GM19238 (cell line): ENCODE measurements at regions not wholly inside any gene's neighbourhood (a gene's known extent, or its start where the extent isn't known, plus 50 kb on each side); places are given as distances from the start of the nearest gene placed in this dataset.

Source experiments
- DNase-seq: peaks from one replicate; pipeline ENCODE4 v3.0.0; 2011; ENCODE audit warnings: low spot score; ENCODE audit not compliant: insufficient read length

DNA sequence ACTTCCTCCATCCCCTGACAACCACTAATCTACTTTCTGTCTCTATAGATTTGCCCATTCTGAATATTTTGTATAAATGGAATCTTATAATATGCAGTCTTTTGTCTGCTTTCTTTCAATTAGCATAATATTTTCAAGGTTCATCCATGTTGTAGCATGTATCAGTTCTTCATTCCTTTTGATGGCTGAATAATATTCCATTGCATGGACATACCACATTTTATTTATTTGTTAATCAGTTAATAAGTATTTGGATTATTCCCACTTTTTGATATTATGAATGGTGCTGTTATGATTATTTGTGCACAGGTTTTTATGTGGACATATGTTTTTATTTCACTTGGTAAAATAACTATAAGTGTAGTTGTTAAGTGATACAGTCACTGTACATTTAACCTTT is 155.1 kb upstream of the WSCD2 start:
- DNase-seq = no peak

DNA sequence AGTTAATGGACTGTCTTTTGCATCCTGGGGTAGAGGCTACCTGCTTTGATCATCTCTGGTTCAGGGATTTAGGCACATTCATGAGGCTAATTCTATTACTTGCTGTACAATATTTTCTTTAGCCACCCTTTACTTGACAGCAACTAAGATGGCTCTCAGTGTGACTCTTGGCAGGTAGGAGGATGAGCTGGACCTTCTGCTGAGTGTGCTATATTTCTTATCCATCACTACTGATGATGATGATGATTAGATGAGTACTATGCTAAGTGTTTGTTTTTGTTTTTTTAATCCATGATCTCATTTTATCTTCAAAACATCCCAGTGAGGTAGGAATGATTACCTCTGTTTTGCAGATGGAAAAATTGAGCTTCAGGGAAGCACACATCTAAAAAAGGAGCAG is 152.8 kb upstream of the WSCD2 start:
- no peak for DNase-seq

DNA sequence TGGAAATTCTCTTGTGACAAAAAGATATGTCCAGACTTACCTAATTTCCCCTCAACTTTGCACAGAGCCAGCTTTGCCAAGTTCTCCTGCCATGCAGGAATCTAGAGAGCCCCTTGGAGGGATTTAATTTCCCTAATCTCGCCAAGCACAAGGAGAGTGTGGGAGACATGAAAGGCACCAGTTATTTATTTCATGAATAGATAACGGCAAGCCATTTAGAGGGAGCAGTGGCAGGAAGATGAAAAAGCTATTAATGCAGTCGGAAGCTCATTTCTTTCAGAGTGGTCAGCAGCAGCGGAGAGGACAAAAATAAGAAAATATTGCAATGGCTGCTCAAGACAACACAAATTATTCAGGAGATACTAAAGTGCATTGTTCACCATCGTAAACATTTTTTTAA is 150.9 kb upstream of the WSCD2 start:
- no peak for DNase-seq

DNA sequence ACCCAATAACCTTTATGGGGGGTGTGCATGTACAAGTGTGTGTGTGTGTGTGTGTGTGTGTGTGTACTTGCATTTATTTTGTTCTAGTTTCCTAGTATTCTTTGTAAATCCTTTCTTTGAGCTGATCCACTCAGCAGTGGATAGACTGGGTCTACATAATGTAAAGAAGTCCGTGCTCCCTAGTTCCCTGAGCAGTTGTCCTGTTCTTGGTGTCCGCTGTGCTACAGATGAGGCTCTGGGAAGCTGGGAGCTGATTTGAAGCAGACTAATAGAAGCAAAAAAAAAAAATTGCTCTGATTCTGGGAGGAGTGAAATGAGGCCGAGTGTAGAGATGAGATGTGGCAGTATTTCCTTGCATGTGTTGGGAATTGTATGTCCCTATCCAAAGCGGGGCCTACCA is 150.4 kb upstream of the WSCD2 start:
- no peak for DNase-seq

DNA sequence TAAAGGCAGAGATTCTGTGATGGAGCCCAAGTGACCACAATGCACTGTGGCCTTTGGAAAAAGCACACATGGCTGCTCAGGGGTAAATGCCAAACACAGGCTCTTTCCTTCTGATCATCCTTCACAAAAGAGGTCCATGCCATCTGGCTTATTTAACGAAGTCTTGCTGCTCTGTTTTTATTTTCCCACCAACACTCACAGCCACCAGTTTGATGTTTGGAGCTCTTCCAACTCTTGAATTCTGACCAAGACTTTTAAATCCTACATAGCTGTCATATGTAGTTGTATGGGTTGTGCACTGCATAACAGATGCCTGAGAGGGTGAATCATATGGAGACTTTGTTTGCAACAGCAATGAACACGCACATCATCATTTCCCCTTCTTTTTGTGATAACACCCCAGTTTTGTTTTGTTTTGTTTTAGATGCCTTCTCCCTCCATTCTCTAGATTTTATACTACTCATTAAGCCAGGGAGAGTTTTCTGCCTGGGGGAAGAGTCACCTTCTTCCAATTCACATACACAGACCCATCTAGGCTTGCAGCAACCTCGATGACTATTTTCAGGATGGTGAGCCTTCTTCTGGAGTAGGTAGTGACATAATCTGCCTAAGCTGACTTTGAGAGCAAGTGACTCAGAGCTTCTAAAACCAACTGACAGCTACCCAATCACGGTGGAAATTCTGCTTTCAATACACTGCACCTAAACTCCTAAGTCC is 145.2 kb upstream of the WSCD2 start:
- no peak for DNase-seq

DNA sequence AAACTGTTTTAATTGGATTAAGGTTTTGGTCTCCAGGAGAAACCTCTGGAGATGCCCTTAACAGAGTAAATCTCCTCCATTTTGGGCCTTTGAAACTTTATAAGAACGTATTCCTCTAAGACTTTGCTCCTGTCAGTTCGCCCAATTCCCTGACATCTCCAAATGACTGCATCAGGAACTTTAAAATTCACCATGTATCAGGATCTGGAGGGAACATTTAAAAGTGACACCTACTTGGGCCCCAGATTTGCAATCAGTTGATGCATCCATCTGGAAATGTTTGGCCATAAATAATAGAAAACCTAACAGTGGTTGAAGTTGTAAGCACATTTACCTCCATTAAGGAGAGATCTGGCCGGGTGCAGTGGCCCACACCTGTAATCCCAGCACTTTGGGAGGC is 144.1 kb upstream of the WSCD2 start:
- DNase-seq = no peak

DNA sequence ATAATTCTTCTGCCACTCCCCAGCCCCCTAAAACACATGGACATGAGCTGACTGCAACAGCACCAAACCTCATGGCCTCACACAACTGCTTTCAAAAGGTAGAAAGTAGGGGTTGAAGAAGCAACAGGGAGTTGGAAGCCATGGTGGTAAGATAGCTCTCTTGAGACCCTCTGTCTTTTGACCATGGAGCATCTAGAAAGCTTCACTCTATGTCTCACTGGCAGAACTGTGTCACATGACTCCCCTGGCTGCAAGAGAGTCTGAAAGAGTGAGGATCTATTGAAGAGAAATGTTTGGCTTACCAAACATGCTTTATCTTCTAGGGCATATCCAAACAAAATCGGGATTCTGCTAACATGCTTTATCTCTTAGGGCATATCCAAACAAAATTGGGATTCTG is 142.9 kb upstream of the WSCD2 start:
- no peak for DNase-seq

DNA sequence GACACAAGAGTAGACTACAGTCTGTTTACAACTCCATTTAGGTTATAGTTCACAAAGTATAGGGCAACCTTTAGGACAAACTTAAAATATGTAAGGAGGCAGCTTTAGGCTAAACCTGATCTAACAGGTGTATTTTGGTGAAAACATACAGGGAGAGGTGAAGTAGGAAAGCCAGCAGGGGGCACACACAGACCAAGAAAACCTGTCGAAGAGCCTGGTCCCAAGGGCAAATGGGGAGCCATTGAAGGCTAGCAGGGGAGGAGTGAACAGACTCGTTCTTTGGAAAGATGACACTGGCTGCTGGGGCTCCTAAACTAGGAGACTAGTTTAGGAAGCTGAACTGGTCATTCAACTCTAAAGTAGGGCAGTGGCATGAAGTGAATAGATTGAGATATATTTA is 138.8 kb upstream of the WSCD2 start:
- no peak for DNase-seq

DNA sequence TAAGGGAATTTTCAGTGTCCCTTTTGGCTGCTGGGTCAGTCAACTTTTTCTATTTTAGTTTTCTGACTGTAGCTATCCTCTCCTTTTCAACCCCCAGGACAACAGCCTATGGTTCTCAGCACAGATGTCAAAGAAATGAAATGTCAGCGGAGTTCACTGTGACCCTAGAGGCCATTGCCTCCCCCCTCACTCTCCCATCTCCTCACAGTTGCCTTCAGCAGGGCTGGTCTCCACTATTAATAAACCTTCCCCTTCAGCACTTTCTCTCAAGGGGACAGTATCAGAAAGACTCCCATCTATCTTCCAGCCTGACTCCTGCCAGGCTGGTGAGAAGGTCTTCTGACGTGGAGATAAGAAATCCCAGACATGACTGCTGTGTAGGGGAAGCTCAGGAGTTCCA is 137.1 kb upstream of the WSCD2 start:
- DNase-seq = no peak

DNA sequence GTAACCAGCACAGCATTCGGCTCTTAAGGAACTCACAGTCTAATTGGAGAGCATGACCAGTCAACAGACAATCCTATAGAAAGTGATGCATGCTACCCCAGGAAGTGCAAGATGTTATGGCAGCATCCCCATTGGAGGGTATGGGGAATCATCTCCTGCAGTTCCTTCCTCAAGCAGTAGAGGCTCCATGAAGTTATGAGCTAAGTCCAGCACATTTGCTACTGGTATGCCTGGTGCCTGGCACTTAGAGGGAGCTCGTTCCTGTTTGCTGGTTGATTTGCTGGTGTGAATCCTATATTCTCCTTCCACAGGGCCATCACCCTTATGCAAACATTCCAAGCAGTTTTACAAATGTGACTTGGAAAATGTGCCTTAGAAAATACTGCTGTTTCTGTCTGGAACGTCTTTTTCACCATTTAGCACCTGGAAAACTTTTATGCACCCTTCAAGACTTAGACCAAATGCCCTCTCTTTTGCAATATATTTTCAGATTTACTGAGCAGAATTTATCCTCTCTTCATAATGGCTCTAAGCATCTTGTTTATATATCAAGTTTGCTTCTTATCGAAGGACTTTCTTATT is 136.1 kb upstream of the WSCD2 start:
- no peak for DNase-seq

DNA sequence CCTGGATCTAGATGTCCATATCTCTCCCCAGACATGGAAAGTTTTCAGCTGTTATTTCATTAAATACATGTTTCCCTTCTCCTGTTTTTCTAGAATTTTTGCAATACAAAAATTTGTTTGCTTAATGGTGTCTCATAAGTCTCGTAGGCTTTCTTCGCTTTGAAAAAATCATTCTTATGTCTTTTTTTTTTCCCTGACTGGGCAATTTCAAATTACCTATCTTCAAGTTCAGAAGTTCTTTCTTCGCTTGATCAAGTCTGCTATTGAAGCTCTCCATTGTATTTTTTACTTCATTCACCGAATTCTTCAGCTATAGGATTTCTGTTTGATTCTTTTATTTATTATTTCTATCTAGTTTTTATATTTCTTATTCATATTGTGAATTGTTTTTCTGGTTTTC is 130.2 kb upstream of the WSCD2 start:
- no peak for DNase-seq

DNA sequence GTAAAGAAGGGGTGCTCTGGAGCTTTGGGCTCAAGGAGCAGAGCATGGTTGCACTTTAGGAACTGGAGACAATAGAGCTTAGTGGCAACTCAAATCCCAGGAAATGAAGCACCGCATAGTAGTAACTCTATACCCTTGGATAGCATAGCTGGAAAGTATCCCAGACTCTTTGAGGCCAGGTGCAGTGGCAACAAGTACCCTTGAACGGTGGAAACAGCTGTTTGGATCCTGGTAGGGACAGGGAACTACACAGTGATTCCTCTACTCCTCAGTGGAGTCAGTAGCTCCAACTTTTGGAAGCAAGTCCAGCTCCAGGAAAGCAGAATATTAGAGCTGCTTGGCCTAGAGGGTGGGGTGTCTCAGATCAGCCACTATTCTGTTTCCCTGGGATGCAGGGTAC is 129.0 kb upstream of the WSCD2 start:
- no peak for DNase-seq

DNA sequence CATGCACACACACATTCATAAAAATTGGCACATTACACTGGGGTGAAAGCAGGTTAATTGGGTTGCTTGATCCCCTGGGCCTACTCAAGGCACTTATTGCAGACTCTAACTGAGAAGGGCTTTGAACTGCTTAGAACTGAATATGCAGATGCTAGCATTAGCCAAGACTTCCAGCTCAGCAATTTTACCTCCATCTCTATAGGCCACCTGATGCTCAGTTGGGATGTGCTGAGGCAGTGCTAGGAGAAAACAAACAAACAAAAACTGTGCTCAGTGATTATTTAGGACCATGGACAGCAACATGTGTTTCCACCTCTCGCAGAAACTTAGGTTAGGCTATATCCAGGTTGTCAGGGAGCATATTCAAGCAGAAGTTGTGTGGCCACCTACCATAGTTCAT is 124.8 kb upstream of the WSCD2 start:
- DNase-seq = no peak

DNA sequence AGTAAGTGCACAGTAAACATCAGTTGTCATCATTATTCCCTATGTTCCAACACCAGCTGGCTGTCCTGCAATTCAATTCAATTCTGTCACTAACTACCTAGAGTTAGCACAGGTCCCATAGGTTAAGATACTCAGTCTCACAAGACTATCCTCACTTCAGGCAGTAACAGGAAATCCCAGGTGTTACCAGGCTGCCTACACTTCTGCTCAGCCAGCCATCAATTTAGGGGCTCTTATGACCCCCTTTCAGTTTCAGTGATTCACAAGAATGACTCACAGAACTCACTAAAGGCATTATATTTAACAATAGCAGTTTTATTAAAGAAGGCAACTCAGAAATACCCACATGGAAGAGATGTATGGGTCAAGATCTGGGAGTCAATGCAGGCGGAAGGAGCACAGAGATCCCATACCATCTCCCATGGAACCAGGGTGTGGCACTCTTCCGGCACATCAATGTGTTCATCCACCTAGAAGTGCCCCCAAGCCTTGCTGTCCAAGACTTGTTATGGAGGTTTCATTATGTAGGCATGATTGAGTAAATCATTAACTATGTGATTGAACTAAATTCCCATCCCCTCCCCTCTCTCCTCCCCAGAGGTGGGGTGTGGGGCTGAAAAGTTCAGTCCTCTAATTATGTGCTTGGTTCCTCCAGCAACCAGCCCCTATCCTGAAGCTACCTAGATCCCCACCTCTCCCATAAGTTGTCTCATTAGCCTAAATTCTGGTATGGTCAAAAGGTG is 120.8 kb upstream of the WSCD2 start:
- no peak for DNase-seq

DNA sequence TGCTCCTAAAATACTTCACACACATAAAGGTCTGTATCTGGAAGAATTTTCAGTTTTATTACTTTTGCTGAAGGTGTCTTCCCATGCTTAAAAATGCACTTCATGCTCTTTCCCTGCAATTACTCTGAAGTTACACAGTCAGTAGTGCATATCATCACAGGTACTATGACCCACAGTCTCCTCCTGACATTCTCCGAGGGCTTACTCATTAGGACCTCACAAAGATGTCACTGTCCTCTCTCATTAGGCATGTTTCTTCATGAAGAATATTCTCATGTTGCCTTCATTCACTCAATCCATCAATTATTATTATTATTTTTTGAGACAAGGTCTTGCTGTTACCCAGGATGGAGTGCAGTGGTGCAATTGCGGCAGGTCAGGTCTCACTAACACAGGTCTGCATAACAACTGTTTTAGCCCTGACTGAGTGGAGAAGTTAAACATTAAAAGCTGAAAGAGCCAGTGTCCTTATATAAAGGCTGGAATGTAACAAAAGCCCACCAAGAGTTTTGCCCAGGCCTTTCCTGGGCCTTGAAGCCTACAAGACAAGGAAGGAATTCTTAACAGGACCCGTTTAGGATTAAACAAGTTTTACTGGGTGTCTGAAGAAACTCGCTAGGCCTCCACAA is 119.5 kb upstream of the WSCD2 start:
- no peak for DNase-seq

DNA sequence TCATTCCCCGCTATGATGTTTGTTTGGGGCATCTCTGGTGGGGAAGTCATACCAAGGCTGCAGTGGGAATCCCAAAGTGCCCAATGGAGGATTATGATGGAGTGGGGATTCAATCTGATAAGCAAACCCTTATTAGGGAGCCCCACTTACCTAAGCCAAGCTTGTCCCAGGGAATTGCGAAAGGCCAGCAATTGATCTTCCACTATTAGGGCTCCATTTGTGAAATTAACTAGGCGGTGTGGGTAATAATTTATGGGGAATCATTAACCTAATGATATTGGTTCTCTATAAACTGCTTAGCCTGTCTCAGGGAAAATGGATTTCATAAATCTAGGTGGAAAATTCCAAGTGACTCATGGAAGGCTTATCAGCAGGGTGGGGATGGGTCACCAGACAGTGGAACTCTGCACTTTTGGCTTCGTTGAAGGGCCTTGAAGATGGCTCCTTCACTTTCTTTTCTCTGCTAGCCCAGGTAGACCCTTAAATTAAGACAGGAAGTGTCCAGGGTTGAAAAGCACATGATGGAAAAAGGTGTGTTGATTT is 113.0 kb upstream of the WSCD2 start:
- DNase-seq = no peak

DNA sequence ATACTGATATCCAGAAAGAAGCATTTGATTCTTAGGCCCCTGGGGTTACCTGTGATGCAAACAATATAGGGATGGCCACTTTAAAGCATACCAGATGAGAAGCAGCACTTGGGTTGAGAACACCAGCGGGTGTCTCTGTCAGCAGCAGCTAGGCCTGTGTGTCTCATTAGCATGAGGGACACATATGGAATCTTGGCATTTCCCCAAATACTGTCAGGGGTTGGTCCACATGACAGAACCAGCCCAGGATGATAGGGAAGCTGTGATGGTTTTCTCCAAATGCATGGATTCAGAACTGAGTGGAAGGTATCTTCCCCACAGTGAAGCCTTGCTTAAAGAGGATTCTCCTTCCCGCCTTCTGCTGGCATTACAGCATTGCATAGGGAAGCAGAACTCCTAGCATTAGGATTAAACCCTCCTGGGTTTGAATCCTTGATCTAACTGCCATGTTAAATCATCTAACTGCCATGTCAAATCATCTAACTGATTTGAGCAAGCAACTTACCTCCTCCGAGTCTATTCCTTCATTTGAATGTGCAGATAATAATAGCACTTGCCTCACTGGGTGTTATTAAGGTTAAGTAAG is 111.5 kb upstream of the WSCD2 start:
- no peak for DNase-seq

DNA sequence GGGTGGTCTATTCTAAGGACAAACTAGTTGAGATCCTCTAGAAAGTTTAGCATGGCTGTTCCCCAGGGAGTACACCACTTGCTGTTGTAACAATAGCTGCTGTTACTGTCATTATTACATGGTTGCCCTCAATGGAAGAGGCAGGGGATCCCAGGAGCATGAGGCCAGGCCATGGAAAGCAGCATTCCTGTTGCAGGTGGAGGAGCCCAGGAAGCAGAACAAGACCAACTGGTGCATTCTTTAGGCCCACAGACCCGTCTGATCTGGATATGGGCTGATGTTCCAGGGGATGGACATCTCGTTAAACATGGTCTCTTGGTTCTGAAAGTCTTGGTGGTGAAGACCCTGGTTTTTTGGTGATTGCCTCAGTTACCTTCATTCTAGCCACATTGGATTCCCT is 109.2 kb upstream of the WSCD2 start:
- DNase-seq = no peak

DNA sequence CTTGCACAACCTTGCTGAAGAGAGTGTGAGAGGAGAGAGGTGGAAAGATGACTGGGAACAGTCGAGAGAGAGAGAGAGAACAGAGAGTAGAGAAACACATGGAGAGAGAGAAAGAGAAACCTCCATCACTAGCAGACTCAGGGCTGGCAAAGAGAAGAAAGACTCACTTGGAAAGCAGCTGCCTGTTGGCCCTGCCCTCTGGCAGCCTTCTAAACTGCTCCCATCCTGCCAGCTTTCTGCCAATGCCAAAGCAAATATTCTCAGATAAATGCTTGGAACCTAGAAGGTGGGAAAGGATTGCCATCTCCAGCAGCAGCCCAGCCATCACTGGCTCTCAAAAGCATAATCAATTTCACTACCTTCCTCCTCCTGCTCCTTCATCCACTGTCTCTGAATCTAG is 107.9 kb upstream of the WSCD2 start:
- DNase-seq = no peak

DNA sequence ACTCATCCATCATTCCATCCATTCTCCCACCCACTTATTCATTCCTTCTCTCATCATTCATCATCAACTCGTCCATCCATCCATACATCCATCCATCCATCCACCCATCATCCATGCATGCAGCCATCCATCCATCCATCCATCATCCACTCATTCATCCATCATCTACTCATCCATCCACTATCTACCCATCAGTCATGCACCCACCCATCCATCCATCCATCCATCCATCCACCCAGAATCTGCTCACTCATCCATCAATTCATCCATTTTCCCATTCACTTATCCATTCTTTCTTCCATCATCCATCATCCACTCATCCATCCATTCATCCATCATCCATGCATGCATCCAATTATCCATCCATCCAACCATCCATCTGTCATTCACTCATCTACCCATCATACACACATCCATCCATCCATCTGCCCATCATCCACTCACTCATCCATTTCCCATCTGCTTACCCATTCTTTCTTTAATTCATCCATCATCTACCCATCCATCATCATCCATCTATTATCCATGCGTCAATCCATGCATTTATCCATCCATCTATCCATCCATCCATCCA is 107.1 kb upstream of the WSCD2 start:
- DNase-seq = no peak

DNA sequence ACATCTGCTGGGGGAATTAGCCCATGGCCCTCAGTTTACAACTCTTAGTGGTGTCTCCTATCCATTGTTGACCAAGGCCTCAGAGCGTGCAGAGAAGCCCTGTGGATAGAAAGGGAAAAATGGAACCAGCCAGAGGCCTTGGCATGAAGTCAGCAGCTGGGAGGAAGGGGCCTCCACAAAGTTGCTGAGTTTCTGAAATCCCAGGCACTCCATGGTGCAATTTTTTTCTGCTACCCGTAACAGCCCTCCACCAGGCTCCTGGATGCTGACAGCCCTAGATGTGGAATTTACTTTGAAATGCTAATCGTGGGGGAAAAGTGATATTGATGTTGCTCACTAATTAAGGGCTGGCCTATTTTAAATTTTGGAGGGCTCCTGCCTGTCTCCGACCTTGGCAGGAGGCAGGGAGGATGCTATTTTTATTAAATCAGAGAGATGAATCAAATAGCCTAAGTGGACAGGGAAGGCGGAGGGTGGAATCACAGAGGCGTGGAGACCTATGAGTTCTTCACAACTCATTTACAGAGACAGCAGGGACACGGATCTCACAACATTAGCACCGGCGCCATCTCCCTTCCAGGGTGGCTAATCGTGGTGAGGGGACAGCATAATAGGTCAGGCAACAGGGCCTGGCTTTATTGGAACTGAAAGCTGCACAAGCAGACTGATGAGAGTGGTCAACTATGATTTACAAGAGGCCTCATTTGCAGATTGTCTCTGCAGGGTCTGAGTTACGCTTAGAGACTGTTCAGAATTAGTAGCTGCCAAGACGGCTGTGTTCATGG is 99.8 kb upstream of the WSCD2 start:
- DNase-seq = no peak
